GM12875 (cell line): ENCODE measurements at regions not wholly inside any gene's neighbourhood (a gene's known extent, or its start where the extent isn't known, plus 50 kb on each side); places are given as distances from the start of the nearest gene placed in this dataset.

Source experiments
- H3K4me3 ChIP-seq: one replicate; pipeline ENCODE4 v1.5.1; 2011; ENCODE audit warnings: low read depth, low read length, control low read depth
- CTCF ChIP-seq: IDR thresholded peaks from 2 replicates; pipeline ENCODE4 v1.5.1; 2011; ENCODE audit warnings: low read depth, mild to moderate bottlenecking, control low read depth, inconsistent platforms, low read length, moderate library complexity, borderline replicate concordance; ENCODE audit not compliant: insufficient read depth

GRCh38 chr1:91622616-91623015 is 122.0 kb downstream of the CDC7 start:
- H3K4me3 ChIP-seq, result no peak overlapping the region
- no peak for TF ChIP-seq CTCF

- TF ChIP-seq CTCF, result no peak
- H3K4me3 ChIP-seq, result no peak overlapping the region
These were observed 122.4 kb downstream of the CDC7 start for GRCh38 chr1:91623020-91623419.

GRCh38 chr1:91624331-91624730 is 123.7 kb downstream of the CDC7 start:
- TF ChIP-seq CTCF, result no peak
- no peak overlapping the region for H3K4me3 ChIP-seq
